Activated CD4-positive, alpha-beta T cell treated with anti-CD3 and anti-CD28 coated beads, Interleukin-2, amount 50 U/mL, for 16 hours (primary cell): ENCODE measurements at regions not wholly inside any gene's neighbourhood (a gene's known extent, or its start where the extent isn't known, plus 50 kb on each side); places are given as distances from the start of the nearest gene placed in this dataset.

ENCODE experiments used
- DNase-seq: peaks from one replicate; pipeline ENCODE4 v3.0.0-alpha.2; 2020

DNA sequence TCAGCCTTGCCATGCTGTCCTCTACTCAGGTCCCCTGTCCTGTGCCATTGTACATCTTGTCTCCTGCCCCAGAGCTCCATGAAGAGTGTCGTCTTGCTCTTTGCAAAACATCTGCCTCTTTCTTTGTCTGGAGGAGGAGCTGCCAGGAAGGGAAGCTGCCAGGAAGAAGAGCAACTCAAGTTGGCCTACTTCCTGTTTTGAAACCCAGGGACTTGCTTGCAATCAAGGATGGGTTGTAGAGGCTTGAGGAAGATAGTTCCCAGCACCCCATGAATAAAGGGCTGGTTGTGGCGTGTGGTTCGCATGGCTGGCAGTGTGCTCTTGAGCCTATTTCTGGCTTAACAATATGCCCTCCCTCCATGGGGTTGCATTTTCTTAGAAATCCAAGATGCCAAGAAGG lies 53.0 kb upstream of the CPEB4 start:
- no peak for DNase-seq

DNA sequence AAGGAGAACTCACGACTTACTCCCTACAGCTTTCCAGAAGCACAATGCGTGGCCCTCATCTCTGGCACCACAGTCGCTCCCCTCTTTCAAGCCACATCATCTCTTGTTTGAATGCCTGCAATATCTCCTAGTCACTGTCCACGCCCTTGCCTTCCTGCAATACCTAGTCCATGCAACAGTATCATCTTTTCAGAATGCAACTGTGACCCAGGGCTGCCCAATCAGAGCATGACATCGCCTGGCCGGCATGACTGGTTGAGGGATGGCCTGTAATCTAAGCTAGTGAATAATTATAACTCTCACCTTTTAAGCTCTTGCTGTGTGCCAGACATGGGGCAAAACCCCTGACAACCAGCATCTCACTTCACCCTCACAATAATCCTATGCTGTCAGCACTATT lies 52.5 kb upstream of the CPEB4 start:
- no peak for DNase-seq

DNA sequence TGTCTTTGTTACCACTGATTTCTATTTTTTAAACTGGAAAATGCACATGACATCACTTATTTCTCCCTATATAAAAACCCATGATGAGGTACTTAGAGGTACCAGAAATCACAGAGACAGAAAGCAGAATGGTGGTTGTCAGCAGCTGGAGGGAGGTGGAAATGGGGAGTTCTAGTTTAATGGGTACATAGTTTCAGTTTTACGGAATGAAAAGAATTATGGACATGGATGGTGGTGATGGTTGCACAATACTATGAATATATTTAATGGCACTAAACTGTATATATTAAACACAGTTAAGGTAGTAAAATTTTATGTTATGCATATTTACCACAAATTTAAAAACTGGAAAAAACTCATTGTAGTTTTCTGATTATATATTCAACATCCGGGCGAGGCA lies 50.5 kb upstream of the CPEB4 start:
- no peak for DNase-seq
